Astrocyte of the cerebellum (primary cell): ENCODE measurements at regions not wholly inside any gene's neighbourhood (a gene's known extent, or its start where the extent isn't known, plus 50 kb on each side); places are given as distances from the start of the nearest gene placed in this dataset.
"Not testable (repeated sequence)": the region's sequence is repeated elsewhere in the genome, so short reads cannot be mapped to it uniquely, and the experiment has no call there.

ENCODE experiments used
- DNase-seq: peaks from one replicate; pipeline ENCODE4 v3.0.0-alpha.2; 2011; ENCODE audit warnings: low read depth
- H3K4me3 ChIP-seq: 2 replicates; pipeline ENCODE4 v1.5.1; 2011; ENCODE audit warnings: mild to moderate bottlenecking, low read depth, low read length, moderate library complexity
- in situ Hi-C: cut with HindIII; loops from 2 replicates; pipeline ENCODE4 v1.10.0; 2017; ENCODE audit warnings: low sequenced_read_pairs
- TF ChIP-seq, protein P1 (sequence below): IDR thresholded peaks from 2 replicates; pipeline ENCODE4 v1.5.1; 2012; ENCODE audit warnings: low read length, low read depth, moderate library complexity, mild to moderate bottlenecking; ENCODE audit errors: missing control alignments

DNA sequence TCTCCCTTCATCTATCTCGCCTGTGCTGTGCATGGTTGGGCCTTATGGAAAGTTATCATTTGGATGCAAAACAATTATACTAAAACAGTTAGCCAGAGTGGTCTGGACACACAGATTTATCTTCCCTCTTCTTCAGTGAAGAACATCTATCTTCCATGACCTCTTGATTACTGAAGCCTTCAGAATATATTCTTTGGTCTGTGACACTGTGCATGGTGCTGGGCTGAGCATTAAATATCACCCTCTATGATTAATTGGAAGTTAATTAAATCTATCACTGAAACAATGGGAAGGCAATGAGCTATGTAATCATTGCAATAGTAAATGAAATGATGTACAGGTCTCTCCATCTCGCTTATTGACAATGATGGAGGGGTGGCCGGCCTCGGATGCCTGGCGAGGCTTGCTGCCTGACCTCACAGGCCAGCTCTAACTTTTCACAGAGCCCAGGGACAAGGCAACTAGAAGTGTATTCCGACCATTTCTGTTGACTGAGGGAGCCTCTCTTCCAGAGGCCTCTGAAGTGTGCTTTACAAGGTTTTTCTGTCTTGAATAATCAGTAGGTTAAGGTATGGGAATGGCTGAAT lies 186.6 kb downstream of the NKX6-1 start:
- no peak for DNase-seq
- in situ Hi-C loops = no loop called here
- TF ChIP-seq, protein P1, sequence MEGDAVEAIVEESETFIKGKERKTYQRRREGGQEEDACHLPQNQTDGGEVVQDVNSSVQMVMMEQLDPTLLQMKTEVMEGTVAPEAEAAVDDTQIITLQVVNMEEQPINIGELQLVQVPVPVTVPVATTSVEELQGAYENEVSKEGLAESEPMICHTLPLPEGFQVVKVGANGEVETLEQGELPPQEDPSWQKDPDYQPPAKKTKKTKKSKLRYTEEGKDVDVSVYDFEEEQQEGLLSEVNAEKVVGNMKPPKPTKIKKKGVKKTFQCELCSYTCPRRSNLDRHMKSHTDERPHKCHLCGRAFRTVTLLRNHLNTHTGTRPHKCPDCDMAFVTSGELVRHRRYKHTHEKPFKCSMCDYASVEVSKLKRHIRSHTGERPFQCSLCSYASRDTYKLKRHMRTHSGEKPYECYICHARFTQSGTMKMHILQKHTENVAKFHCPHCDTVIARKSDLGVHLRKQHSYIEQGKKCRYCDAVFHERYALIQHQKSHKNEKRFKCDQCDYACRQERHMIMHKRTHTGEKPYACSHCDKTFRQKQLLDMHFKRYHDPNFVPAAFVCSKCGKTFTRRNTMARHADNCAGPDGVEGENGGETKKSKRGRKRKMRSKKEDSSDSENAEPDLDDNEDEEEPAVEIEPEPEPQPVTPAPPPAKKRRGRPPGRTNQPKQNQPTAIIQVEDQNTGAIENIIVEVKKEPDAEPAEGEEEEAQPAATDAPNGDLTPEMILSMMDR = no peak
- H3K4me3 ChIP-seq = no peak overlapping the region

DNA sequence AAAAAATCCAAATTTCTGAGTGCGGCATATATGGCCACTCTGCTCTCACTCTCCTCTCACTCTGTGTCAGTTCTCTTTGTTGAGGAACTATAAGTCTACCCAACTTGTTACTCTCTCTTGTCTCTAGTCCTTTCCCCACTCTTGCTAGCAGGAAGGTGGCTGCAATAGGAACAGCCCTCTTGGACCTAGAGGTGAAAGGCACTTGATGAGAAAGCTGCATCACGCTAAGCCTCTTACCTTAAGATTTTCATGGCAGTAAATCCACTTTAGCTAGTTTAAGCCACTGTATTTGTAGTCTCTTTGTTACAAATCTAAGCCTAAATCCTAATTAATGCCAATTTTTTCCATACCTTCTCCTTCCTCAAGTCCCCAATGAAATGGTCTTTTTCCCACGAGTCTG lies 189.9 kb downstream of the NKX6-1 start:
- TF ChIP-seq, protein P1 = no peak
- DNase-seq = no peak
- no peak overlapping the region for H3K4me3 ChIP-seq
- in situ Hi-C loops = no loop called here

DNA sequence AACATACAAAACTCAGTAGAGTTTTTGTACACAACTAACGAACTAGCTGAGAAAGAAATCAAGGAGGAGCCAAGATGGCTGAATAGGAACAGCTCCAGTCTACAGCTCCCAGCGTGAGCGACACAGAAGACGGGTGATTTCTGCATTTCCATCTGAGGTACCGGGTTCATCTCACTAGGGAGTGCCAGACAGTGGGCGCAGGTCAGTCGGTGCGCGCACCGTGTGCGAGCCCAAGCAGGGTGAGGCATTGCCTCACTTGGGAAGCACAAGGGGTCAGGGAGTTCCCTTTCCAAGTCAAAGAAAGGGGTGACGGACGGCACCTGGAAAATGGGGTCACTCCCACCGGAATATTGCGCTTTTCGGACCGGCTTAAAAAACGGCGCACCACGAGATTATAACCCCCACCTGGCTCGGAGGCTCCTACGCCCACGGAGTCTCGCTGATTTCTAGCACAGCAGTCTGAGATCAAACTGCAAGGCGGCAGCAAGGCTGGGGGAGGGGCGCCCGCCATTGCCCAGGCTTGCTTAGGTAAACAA lies 200.3 kb downstream of the NKX6-1 start:
- H3K4me3 ChIP-seq, DNase-seq, in situ Hi-C loops: not testable (repeated sequence)

DNA sequence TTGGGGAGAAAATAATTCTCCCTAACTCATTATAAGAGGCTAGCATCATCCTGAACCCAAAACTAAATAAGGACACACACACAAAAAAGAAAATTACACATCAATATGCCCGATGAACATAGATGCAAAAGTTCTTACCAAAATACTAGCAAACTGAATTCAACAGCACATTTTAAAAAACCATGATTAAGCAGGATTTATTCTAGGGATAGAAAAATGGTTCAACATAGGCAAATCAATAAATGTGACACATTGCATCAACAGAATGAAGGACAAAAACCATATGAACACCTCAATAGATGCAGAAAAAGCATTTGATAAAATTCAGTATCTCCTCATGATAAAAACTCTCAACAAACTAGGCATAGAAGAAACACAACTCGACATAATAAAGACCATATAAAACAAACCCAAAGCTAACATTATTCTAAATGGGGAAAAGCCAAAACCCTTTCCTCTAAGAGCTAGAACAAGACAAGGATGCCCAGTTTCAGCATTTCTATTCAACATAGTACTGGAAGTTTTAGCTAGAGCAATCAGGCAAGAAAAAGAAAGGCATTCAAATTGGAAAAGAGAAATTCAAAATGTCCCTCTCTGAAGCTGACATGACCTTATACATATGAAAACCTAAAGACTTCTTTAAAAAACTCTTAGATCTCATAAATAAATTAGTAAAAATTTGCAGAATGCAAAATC lies 200.9 kb downstream of the NKX6-1 start:
- no peak for DNase-seq
- in situ Hi-C loops = no loop called here
- TF ChIP-seq, protein P1 = no peak
- H3K4me3 ChIP-seq = no peak overlapping the region

DNA sequence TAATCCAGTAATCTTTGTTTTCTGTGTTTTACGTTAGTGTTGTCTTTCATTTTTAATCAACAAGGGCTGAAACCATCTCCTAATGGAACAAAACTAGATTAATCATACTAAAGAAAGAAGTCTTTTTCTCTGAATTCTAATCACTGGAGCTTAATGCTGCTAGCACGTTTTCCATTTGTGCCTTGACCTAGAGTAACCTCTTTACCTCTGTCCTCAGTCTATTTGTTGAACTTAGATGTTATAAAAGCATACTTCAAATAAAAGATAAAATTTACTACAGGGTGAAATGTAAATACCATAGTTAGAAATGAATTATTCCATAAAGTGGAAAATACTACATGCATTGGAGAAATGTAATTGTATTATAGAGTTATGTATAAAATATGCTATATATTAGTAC lies 207.1 kb downstream of the NKX6-1 start:
- TF ChIP-seq, protein P1 = no peak
- DNase-seq = no peak
- H3K4me3 ChIP-seq = no peak overlapping the region
- in situ Hi-C loops = no loop called here

DNA sequence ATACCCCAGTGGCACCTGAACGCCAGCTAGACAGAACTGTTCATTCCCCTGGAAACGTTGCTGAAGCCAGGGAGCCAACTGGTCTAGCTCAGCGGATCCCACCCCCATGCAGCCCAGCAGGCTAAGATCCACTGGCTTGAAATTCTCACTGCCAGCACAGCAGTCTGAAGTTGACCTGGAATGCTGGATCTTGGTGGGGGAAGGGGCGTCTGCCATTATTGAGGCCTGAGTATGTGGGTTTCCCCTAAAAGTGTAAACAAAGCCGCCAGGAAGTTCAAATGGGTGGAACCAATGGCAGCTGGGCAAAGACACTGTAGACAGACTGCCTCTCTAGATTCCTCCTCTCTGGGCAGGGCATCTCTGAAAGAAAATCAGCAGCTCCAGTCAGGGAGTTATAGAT lies 213.0 kb downstream of the NKX6-1 start:
- no peak for DNase-seq
- TF ChIP-seq, protein P1 = no peak
- H3K4me3 ChIP-seq = no peak overlapping the region
- in situ Hi-C loops = no loop called here

DNA sequence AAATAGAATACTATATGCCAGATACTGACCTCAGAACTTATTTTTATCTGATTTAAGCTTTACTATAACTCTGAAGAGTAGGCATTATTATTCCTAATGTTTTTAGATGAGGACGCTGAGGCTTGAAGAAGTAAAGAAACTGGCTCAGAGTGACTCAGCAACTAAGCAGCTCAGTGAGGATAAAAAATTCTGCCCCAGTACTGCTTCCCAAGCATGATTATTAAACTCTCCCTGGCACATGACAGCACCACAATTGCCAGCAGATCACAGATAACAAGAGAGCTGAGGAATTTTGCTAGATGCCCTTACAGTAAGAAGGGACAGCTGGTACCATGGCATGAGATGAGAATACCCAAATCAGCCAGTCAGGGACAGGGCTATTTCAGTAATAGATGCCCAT lies 219.4 kb downstream of the NKX6-1 start:
- DNase-seq = no peak
- no peak overlapping the region for H3K4me3 ChIP-seq
- TF ChIP-seq, protein P1 = no peak
- in situ Hi-C loops = no loop called here
